Spleen (tissue), 7 donors: ENCODE measurements at regions not wholly inside any gene's neighbourhood (a gene's known extent, or its start where the extent isn't known, plus 50 kb on each side); places are given as distances from the start of the nearest gene placed in this dataset.

Experiments
- POLR2AphosphoS5 ChIP-seq, 3 donors: sonication (generic); formaldehyde crosslinking; IDR thresholded peaks; one replicate each; pipeline ENCODE4 v1.5.1; 2017; ENCODE audit warnings: antibody characterized with exemption in 3 of 3
- TF ChIP-seq, protein P1 (sequence below), 11 experiments: fragments of 200-600 bp in 7 of 11; fragments of 450-650 bp in 4 of 11; sonication (generic) in 4 of 11; IDR thresholded peaks in 8 of 11; conservative IDR thresholded peaks in 3 of 11; 1 replicate in 7 of 11; 2 replicates in 4 of 11; pipeline versions ENCODE4 v1.4.0 to v1.8.0; 2016 to 2021; ENCODE audit warnings: antibody characterized with exemption in 11 of 11, inconsistent platforms in 4 of 11, mild to moderate bottlenecking in 1 of 11
- donor health status: DM: no; HTN: no; CAD: no; lungs with moderate emphysema.
- donor health status: DM: no; HTN: no; CAD: no.
- donor health status: DM: no; HTN: no; CAD: no.

DNA sequence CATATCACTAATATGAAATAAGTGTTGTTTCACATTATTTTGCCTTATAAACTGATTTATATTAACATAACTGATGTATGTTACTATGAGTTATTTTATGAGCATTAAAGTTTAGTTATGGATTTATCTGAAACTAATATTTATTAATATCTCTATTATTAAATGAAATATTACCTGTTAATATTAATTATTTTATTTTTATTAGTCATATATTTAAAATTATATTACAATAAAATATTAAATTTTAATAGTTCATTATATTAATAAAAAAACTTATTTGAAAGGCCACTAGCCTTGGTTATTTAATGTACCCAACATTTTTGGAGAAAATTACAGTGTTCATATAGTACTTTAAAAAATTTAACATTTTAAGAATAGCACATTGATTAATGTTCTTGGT lies 1643.4 kb upstream of the MIR17HG start:
- no peak for TF ChIP-seq POLR2AphosphoS5 (IDR thresholded peaks at IDR 0.05)
- TF ChIP-seq, protein P1, sequence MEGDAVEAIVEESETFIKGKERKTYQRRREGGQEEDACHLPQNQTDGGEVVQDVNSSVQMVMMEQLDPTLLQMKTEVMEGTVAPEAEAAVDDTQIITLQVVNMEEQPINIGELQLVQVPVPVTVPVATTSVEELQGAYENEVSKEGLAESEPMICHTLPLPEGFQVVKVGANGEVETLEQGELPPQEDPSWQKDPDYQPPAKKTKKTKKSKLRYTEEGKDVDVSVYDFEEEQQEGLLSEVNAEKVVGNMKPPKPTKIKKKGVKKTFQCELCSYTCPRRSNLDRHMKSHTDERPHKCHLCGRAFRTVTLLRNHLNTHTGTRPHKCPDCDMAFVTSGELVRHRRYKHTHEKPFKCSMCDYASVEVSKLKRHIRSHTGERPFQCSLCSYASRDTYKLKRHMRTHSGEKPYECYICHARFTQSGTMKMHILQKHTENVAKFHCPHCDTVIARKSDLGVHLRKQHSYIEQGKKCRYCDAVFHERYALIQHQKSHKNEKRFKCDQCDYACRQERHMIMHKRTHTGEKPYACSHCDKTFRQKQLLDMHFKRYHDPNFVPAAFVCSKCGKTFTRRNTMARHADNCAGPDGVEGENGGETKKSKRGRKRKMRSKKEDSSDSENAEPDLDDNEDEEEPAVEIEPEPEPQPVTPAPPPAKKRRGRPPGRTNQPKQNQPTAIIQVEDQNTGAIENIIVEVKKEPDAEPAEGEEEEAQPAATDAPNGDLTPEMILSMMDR (IDR thresholded peaks at IDR 0.05 in 8 of 11, conservative IDR thresholded peaks at IDR 0.05 in 3 of 11): no peak
